ENCODE measurements at regions not wholly inside any gene's neighbourhood (a gene's known extent, or its start where the extent isn't known, plus 50 kb on each side); places are given as distances from the start of the nearest gene placed in this dataset.

GRCh38 chr9:69965416-69966145 lies 78.1 kb upstream of the MAMDC2 start:
- TF ChIP-seq CTCF (IDR thresholded peaks at IDR 0.05 in 4 of 5, conservative IDR thresholded peaks at IDR 0.05 in 1 of 5), result no peak
- TF ChIP-seq POLR2A (IDR thresholded peaks at IDR 0.05), result no peak
